ENCODE measurements at regions not wholly inside any gene's neighbourhood (a gene's known extent, or its start where the extent isn't known, plus 50 kb on each side); places are given as distances from the start of the nearest gene placed in this dataset.

DNA sequence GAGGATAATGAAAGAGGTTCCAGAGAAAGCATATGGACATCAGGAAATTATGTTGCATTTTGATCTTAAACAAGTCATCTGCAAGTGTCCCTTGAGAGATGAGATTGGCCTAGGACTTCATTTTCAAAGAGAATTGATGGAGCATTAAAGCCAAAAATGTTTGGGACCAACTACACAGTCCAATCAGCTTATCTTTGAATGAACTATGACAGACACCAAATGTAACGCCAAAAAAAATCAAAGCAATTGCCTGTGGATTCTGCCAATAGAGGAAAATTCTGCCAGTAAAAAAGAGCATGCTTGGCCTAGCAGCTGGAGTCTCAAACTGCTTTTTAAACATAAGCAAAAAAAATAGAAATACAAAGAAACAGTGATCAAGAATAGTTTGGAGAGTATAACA lies 594.5 kb upstream of the CHAC2 start:
- H3K27ac ChIP-seq (ENCODE audit: insufficient read depth in 1 of 2, low read depth in 1 of 2, low read length in 2 of 2, poor library complexity in 1 of 2, severe bottlenecking in 2 of 2): no peak overlapping the region
- ChIA-PET CTCF (no interaction called here), POLR2A (no interaction called here)
- no peaks in the 10 kb centered on the region for H3K36me3 ChIP-seq (ENCODE audit: control insufficient read depth in 4 of 4, insufficient read depth in 4 of 4, low read length in 3 of 4)
- H3K4me1 ChIP-seq (ENCODE audit: control extremely low read depth in 1 of 4, control insufficient read depth in 4 of 4, insufficient read depth in 4 of 4, low read length in 3 of 4): no peaks in the 10 kb centered on the region
- peaks cover 0 to 3% (median 0%) of the 10 kb centered on the region in 5 experiments for H3K27me3 ChIP-seq (replicated peaks in 2 of 5; ENCODE audit: control insufficient read depth in 4 of 5, insufficient read depth in 5 of 5, low read length in 4 of 5)
- WGBS (ENCODE audit: insufficient coverage): 100% methylated on average over 1 of the region's 1 CpG
- DNase-seq: no peak
- H3K9me3 ChIP-seq (ENCODE audit: control extremely low read depth in 1 of 5, control insufficient read depth in 4 of 5, insufficient read depth in 2 of 5, low read depth in 1 of 5, low read length in 4 of 5): no peaks in the 10 kb centered on the region
- H3K4me3 ChIP-seq (ENCODE audit: control insufficient read depth in 1 of 7, extremely low read depth in 1 of 7, insufficient read depth in 4 of 7, low read depth in 2 of 7, low read length in 6 of 7): no peak overlapping the region

GRCh38 chr2:53170466-53170865 lies 597.1 kb upstream of the CHAC2 start:
- Histone ChIP-seq H3K27me3 (replicated peaks in 2 of 5; ENCODE audit: control insufficient read depth in 4 of 5, insufficient read depth in 5 of 5, low read length in 4 of 5) (peaks cover 0 to 3% (median 0%) of the 10 kb centered on the region in 5 experiments), H3K9me3 (ENCODE audit: control extremely low read depth in 1 of 5, control insufficient read depth in 4 of 5, insufficient read depth in 2 of 5, low read depth in 1 of 5, low read length in 4 of 5) (no peaks in the 10 kb centered on the region), H3K36me3 (ENCODE audit: control insufficient read depth in 4 of 4, insufficient read depth in 4 of 4, low read length in 3 of 4) (no peaks in the 10 kb centered on the region), H3K4me3 (ENCODE audit: control insufficient read depth in 1 of 7, extremely low read depth in 1 of 7, insufficient read depth in 4 of 7, low read depth in 2 of 7, low read length in 6 of 7) (no peak overlapping the region), H3K27ac (ENCODE audit: insufficient read depth in 1 of 2, low read depth in 1 of 2, low read length in 2 of 2, poor library complexity in 1 of 2, severe bottlenecking in 2 of 2) (no peak overlapping the region), H3K4me1 (ENCODE audit: control extremely low read depth in 1 of 4, control insufficient read depth in 4 of 4, insufficient read depth in 4 of 4, low read length in 3 of 4) (no peaks in the 10 kb centered on the region)
- WGBS (ENCODE audit: insufficient coverage): no CpG with 5 or more reads among the region's 2 CpGs
- DNase-seq: no peak
- CTCF ChIA-PET: no interaction called here
- POLR2A ChIA-PET: no interaction called here

- H3K36me3 ChIP-seq (ENCODE audit: control insufficient read depth in 4 of 4, insufficient read depth in 4 of 4, low read length in 3 of 4): no peaks in the 10 kb centered on the region
- ChIA-PET POLR2A (no interaction called here), CTCF (no interaction called here)
- peaks cover 0 to 3% (median 0%) of the 10 kb centered on the region in 5 experiments for H3K27me3 ChIP-seq (replicated peaks in 2 of 5; ENCODE audit: control insufficient read depth in 4 of 5, insufficient read depth in 5 of 5, low read length in 4 of 5)
- H3K9me3 ChIP-seq (ENCODE audit: control extremely low read depth in 1 of 5, control insufficient read depth in 4 of 5, insufficient read depth in 2 of 5, low read depth in 1 of 5, low read length in 4 of 5): no peaks in the 10 kb centered on the region
- H3K4me3 ChIP-seq (ENCODE audit: control insufficient read depth in 1 of 7, extremely low read depth in 1 of 7, insufficient read depth in 4 of 7, low read depth in 2 of 7, low read length in 6 of 7): no peak overlapping the region
- WGBS (ENCODE audit: insufficient coverage): 95% methylated on average over 2 of the region's 4 CpGs
- no peaks in the 10 kb centered on the region for H3K4me1 ChIP-seq (ENCODE audit: control extremely low read depth in 1 of 4, control insufficient read depth in 4 of 4, insufficient read depth in 4 of 4, low read length in 3 of 4)
- DNase-seq: no peak
- no peak overlapping the region for H3K27ac ChIP-seq (ENCODE audit: insufficient read depth in 1 of 2, low read depth in 1 of 2, low read length in 2 of 2, poor library complexity in 1 of 2, severe bottlenecking in 2 of 2)
Measured at GRCh38 chr2:53167227-53167626, 600.4 kb upstream of the CHAC2 start.

DNA sequence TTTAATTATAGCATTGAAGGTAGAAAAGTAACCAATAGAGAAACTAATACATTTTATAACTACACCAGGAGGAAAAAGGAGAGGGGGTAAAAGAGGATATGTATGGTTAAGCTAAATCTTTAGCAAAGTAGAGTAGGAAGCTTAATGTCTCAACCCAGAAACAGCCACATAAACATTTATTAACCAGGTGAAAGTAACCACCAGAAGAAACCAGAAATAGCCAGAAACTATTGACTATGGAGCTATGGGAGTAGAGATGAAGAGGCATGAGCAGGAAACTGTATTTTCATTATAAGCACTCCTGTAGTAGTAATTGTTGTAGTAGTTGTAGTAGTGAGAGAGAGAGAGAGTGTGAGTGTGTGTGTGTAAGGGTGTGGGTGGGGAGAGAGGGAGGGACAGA lies 617.5 kb upstream of the CHAC2 start:
- CTCF ChIA-PET: no interaction called here
- Histone ChIP-seq H3K27me3 (replicated peaks in 2 of 5; ENCODE audit: control insufficient read depth in 4 of 5, insufficient read depth in 5 of 5, low read length in 4 of 5) (no peaks in the 10 kb centered on the region), H3K9me3 (ENCODE audit: control extremely low read depth in 1 of 5, control insufficient read depth in 4 of 5, insufficient read depth in 2 of 5, low read depth in 1 of 5, low read length in 4 of 5) (no peaks in the 10 kb centered on the region), H3K36me3 (ENCODE audit: control insufficient read depth in 4 of 4, insufficient read depth in 4 of 4, low read length in 3 of 4) (no peaks in the 10 kb centered on the region), H3K4me1 (ENCODE audit: control extremely low read depth in 1 of 4, control insufficient read depth in 4 of 4, insufficient read depth in 4 of 4, low read length in 3 of 4) (no peaks in the 10 kb centered on the region), H3K4me3 (ENCODE audit: control insufficient read depth in 1 of 7, extremely low read depth in 1 of 7, insufficient read depth in 4 of 7, low read depth in 2 of 7, low read length in 6 of 7) (no peak overlapping the region), H3K27ac (ENCODE audit: insufficient read depth in 1 of 2, low read depth in 1 of 2, low read length in 2 of 2, poor library complexity in 1 of 2, severe bottlenecking in 2 of 2) (no peak overlapping the region)
- no peak for DNase-seq
- POLR2A ChIA-PET: no interaction called here

GRCh38 chr2:53148221-53148620 lies 619.4 kb upstream of the CHAC2 start:
- H3K4me3 ChIP-seq (ENCODE audit: control insufficient read depth in 1 of 7, extremely low read depth in 1 of 7, insufficient read depth in 4 of 7, low read depth in 2 of 7, low read length in 6 of 7): no peak overlapping the region
- no peaks in the 10 kb centered on the region for H3K36me3 ChIP-seq (ENCODE audit: control insufficient read depth in 4 of 4, insufficient read depth in 4 of 4, low read length in 3 of 4)
- H3K27me3 ChIP-seq (replicated peaks in 2 of 5; ENCODE audit: control insufficient read depth in 4 of 5, insufficient read depth in 5 of 5, low read length in 4 of 5): no peaks in the 10 kb centered on the region
- H3K4me1 ChIP-seq (ENCODE audit: control extremely low read depth in 1 of 4, control insufficient read depth in 4 of 4, insufficient read depth in 4 of 4, low read length in 3 of 4): no peaks in the 10 kb centered on the region
- ChIA-PET POLR2A (no interaction called here), CTCF (no interaction called here)
- H3K27ac ChIP-seq (ENCODE audit: insufficient read depth in 1 of 2, low read depth in 1 of 2, low read length in 2 of 2, poor library complexity in 1 of 2, severe bottlenecking in 2 of 2): no peak overlapping the region
- 100% methylated on average over 1 of the region's 3 CpGs for WGBS (ENCODE audit: insufficient coverage)
- no peaks in the 10 kb centered on the region for H3K9me3 ChIP-seq (ENCODE audit: control extremely low read depth in 1 of 5, control insufficient read depth in 4 of 5, insufficient read depth in 2 of 5, low read depth in 1 of 5, low read length in 4 of 5)
- DNase-seq: no peak

GRCh38 chr2:53131416-53131815 lies 636.2 kb upstream of the CHAC2 start:
- H3K27me3 ChIP-seq (replicated peaks in 2 of 5; ENCODE audit: control insufficient read depth in 4 of 5, insufficient read depth in 5 of 5, low read length in 4 of 5): no peaks in the 10 kb centered on the region
- ChIA-PET POLR2A (no interaction called here), CTCF (no interaction called here)
- no peak overlapping the region for H3K4me3 ChIP-seq (ENCODE audit: control insufficient read depth in 1 of 7, extremely low read depth in 1 of 7, insufficient read depth in 4 of 7, low read depth in 2 of 7, low read length in 6 of 7)
- no peaks in the 10 kb centered on the region for H3K9me3 ChIP-seq (ENCODE audit: control extremely low read depth in 1 of 5, control insufficient read depth in 4 of 5, insufficient read depth in 2 of 5, low read depth in 1 of 5, low read length in 4 of 5)
- no peaks in the 10 kb centered on the region for H3K36me3 ChIP-seq (ENCODE audit: control insufficient read depth in 4 of 4, insufficient read depth in 4 of 4, low read length in 3 of 4)
- DNase-seq: no peak
- no peak overlapping the region for H3K27ac ChIP-seq (ENCODE audit: insufficient read depth in 1 of 2, low read depth in 1 of 2, low read length in 2 of 2, poor library complexity in 1 of 2, severe bottlenecking in 2 of 2)
- no peaks in the 10 kb centered on the region for H3K4me1 ChIP-seq (ENCODE audit: control extremely low read depth in 1 of 4, control insufficient read depth in 4 of 4, insufficient read depth in 4 of 4, low read length in 3 of 4)
- no CpG with 5 or more reads among the region's 1 CpG for WGBS (ENCODE audit: insufficient coverage)

- 100% methylated on average over 3 of the region's 5 CpGs for WGBS (ENCODE audit: insufficient coverage)
- H3K27ac ChIP-seq (ENCODE audit: insufficient read depth in 1 of 2, low read depth in 1 of 2, low read length in 2 of 2, poor library complexity in 1 of 2, severe bottlenecking in 2 of 2): no peak overlapping the region
- POLR2A ChIA-PET: no interaction called here
Measured at GRCh38 chr2:53130441-53130943, 637.1 kb upstream of the CHAC2 start.

More at GRCh38 chr2:53130441-53130943, 637.1 kb upstream of the CHAC2 start:
- CTCF ChIA-PET: no interaction called here
- DNase-seq: no peak
- Histone ChIP-seq H3K27me3 (replicated peaks in 2 of 5; ENCODE audit: control insufficient read depth in 4 of 5, insufficient read depth in 5 of 5, low read length in 4 of 5) (no peaks in the 10 kb centered on the region), H3K36me3 (ENCODE audit: control insufficient read depth in 4 of 4, insufficient read depth in 4 of 4, low read length in 3 of 4) (no peaks in the 10 kb centered on the region), H3K4me1 (ENCODE audit: control extremely low read depth in 1 of 4, control insufficient read depth in 4 of 4, insufficient read depth in 4 of 4, low read length in 3 of 4) (no peaks in the 10 kb centered on the region), H3K9me3 (ENCODE audit: control extremely low read depth in 1 of 5, control insufficient read depth in 4 of 5, insufficient read depth in 2 of 5, low read depth in 1 of 5, low read length in 4 of 5) (no peaks in the 10 kb centered on the region), H3K4me3 (ENCODE audit: control insufficient read depth in 1 of 7, extremely low read depth in 1 of 7, insufficient read depth in 4 of 7, low read depth in 2 of 7, low read length in 6 of 7) (no peak overlapping the region)

Data from common myeloid progenitor, CD34-positive (primary cell).